ENCODE measurements at regions not wholly inside any gene's neighbourhood (a gene's known extent, or its start where the extent isn't known, plus 50 kb on each side); places are given as distances from the start of the nearest gene placed in this dataset.

DNA sequence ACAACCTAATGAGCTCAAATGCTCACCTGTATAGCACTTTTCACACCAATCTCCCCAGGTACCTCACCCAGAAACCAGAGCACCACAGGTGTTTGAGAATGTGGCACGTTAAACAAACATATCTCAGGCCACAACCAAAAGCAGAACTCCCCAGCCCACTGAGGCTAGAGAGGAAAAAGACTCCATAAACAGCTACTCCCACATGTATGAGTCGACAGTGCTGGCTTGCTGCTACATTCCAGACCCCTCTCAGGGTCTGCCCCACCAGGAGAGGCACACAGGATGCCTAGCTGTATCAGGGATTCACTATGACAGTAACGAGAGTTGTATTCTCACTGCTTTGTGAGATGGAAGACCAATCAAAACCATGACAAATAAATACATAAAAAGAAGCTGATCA, 242.6 kb upstream of the ARID1B start:
- Mint-ChIP-seq H3K36me3 (ENCODE audit: low read depth) (no peaks in the 10 kb centered on the region), H3K4me1 (no peaks in the 10 kb centered on the region), H3K9me3 (no peaks in the 10 kb centered on the region), H3K27me3 (no peaks in the 10 kb centered on the region), H3K27ac (no peak overlapping the region), H3K4me3 (no peak overlapping the region)
- no peak for ATAC-seq (replicated peaks)

DNA sequence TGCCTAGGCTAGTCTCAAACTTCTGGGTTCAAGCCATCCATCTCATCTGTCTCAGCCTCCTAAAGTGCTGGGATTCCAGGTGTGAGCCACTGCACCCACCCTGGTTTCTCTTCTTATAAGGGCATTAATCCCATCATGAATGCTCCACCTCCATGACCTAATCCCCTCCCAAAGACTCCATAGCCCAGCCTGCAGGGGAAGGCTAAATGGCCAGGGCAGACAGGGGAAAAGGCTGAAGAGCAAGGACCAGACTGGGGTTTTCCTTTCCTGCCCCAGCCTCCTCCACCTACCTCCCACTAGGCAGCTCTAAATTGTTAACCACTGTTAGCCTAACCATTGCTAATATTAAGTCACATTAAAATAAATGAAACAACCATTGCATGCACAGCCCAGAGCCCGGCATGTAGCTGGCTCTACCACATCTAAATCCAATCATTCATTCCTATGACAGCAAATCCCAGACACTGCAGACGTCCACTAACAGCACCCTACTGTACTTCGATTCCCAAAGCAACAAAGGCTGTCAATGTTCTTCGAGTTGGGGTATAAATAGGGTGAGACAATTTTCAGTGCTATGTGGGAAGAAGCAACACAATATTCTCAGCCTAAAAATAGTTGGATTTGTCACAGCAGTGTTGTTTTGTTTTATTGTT, 243.2 kb upstream of the ARID1B start:
- Mint-ChIP-seq H3K36me3 (ENCODE audit: low read depth) (no peaks in the 10 kb centered on the region), H3K4me3 (no peak overlapping the region), H3K4me1 (no peaks in the 10 kb centered on the region), H3K27ac (no peak overlapping the region), H3K27me3 (no peaks in the 10 kb centered on the region), H3K9me3 (no peaks in the 10 kb centered on the region)
- no peak for ATAC-seq (replicated peaks)

DNA sequence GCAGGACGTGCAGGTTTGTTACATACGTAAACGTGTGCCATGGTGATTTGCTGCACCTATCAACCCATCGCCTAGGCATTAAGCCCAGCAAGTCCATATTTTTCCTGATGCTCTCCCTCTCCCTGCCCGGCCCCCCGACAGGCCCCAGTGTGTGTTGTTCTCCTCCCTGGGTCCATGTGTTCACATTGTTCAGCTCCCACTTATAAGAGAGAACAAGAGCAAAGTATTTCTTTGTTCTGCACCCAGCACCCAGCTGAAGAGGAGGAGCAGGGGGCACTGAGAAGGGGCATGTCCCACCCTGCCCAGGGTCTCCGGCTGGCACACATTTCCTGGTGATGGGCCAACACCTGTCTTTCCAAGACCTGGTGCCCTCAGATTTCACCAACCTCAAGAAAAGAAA, 251.1 kb upstream of the ARID1B start:
- no peak for ATAC-seq (replicated peaks)
- peaks cover 6% of the 10 kb centered on the region for H3K9me3 Mint-ChIP-seq

DNA sequence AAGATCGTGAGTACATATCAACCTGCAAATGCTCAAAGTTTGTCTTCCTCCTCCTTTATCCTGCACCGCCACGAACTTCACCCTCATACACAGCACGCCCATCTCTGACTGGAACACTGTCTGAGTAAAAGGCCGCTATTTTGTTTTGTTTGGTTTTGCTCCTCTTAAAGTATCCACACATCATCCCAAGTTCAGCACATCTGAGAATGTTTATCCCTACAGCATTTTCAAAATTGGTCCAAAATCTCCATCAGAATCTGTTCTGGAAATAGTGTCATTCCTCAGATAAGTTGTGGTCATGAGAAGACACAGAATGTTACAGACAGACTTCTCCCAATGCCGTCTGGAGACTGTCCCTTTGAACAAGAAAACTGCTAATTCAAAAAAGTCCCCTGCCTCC, 251.6 kb upstream of the ARID1B start:
- Mint-ChIP-seq H3K4me1 (no peaks in the 10 kb centered on the region), H3K27me3 (no peaks in the 10 kb centered on the region), H3K9me3 (peaks cover 6% of the 10 kb centered on the region), H3K36me3 (ENCODE audit: low read depth) (no peaks in the 10 kb centered on the region), H3K27ac (no peak overlapping the region), H3K4me3 (no peak overlapping the region)
- ATAC-seq (replicated peaks) = no peak

More for the DNA sequence above, 251.1 kb upstream of the ARID1B start:
- no peak overlapping the region for H3K27ac Mint-ChIP-seq
- H3K4me3 Mint-ChIP-seq = no peak overlapping the region
- H3K27me3 Mint-ChIP-seq = no peaks in the 10 kb centered on the region
- no peaks in the 10 kb centered on the region for H3K4me1 Mint-ChIP-seq
- H3K36me3 Mint-ChIP-seq (ENCODE audit: low read depth) = no peaks in the 10 kb centered on the region

DNA sequence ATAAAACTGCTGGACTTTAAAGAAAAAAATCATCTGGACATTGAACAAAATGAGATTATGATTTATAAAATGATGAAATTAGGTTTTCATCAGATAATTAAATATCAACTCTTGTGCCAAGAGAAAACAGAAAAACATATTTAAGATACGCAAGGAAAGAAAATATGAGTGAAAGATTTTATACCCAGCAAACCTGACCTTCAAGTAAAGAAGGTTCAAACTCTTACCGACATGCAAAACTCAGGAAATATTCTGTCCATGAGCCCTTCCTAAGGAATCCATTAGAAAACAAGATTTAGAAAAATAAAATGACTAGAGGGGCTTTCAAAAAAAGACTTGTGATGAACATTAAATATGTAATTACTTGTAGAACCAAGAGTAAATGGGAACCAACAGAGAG, 257.2 kb upstream of the ARID1B start:
- no peaks in the 10 kb centered on the region for H3K36me3 Mint-ChIP-seq (ENCODE audit: low read depth)
- ATAC-seq (replicated peaks) = no peak
- H3K9me3 Mint-ChIP-seq = peaks cover 15% of the 10 kb centered on the region
- no peaks in the 10 kb centered on the region for H3K4me1 Mint-ChIP-seq
- no peak overlapping the region for H3K27ac Mint-ChIP-seq
- H3K4me3 Mint-ChIP-seq = no peak overlapping the region
- H3K27me3 Mint-ChIP-seq = peaks cover 4% of the 10 kb centered on the region

DNA sequence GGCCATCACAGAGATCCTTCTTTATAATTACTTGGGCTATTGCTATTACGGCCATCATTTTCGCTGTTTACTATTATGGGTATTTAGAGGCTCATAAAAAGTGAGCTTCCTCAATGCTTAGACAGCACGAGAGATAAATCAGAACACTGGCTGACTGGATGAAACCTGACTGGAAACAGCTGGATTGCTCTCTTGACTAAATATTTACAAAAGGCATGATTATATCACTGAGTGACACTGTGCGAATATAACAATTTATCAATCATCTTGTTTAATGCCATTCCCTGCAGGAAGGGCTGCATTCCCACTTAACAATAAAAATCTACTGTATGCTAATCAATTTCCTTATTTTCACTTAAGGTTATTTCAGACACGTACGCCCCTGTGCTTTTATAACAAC, 260.1 kb upstream of the ARID1B start:
- no peak for ATAC-seq (replicated peaks)
- H3K4me1 Mint-ChIP-seq = no peaks in the 10 kb centered on the region

DNA sequence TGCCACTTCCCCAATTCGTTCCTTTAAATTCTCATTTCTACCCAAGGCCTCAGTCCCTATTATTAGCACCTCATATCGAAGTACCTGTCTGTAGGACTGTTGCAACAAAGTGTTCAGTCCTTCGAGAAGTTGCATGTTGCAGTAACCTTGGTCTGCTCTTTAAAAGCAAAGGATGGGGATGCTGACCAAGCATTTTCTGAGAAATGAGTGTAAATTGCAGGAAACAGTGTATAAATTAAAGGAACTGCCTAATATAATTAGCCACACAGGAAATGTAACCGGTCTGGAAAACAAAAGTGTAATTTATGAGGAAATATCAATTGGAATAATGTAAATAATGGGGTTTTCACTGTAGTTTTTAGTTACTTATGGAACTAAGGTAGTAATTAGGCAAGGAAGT, 261.9 kb upstream of the ARID1B start:
- H3K4me3 Mint-ChIP-seq = no peak overlapping the region
- no peak for ATAC-seq (replicated peaks)
- peaks cover 7% of the 10 kb centered on the region for H3K27me3 Mint-ChIP-seq
- no peaks in the 10 kb centered on the region for H3K4me1 Mint-ChIP-seq
- no peak overlapping the region for H3K27ac Mint-ChIP-seq
- H3K36me3 Mint-ChIP-seq (ENCODE audit: low read depth) = no peaks in the 10 kb centered on the region
- peaks cover 11% of the 10 kb centered on the region for H3K9me3 Mint-ChIP-seq

More for the DNA sequence above, 260.1 kb upstream of the ARID1B start:
- Mint-ChIP-seq H3K27ac (no peak overlapping the region), H3K36me3 (ENCODE audit: low read depth) (no peaks in the 10 kb centered on the region), H3K9me3 (peaks cover 12% of the 10 kb centered on the region), H3K27me3 (peaks cover 7% of the 10 kb centered on the region), H3K4me3 (no peak overlapping the region)

DNA sequence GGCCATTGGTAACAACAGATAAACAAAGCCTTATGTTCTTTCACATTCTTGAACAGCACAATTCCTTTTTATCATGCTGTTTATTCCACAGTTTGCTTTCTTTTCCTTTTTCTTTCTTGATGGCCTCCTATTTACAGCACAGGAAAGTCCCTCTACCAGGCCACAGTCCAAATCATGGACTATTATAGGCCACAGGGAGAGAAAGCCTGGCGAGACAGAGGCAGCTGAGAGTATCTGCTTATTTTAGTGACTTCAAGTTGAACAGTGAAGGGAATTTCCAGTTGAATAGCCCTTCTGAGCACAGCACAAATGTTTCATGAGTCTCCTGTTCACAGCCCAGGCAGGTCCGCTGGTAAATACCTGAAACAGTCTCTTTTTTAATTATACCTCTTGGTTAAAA, 263.7 kb upstream of the ARID1B start:
- H3K9me3 Mint-ChIP-seq = peaks cover 4% of the 10 kb centered on the region

DNA sequence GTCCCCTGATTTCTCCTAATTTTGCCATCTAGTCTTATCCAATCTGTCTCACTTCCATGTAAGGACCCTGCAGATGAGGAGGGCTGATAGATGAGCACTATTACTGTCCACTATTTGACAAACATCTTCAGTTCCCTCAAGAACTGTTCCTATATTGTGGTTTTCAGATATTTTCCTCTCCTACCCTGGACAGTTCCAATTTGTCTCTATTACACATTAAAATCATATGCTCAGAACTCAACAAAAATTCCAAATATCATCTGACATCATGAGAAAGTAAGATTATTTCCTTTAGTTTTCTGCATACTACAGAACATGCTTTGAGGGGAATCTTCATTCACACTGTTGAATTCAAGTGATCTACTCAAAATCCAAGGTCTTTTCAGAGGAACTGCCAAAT, 265.6 kb upstream of the ARID1B start:
- H3K9me3 Mint-ChIP-seq = peaks cover 3% of the 10 kb centered on the region
- no peaks in the 10 kb centered on the region for H3K4me1 Mint-ChIP-seq
- H3K27ac Mint-ChIP-seq = no peak overlapping the region
- peaks cover 11% of the 10 kb centered on the region for H3K27me3 Mint-ChIP-seq
- H3K4me3 Mint-ChIP-seq = no peak overlapping the region
- no peak for ATAC-seq (replicated peaks)
- no peaks in the 10 kb centered on the region for H3K36me3 Mint-ChIP-seq (ENCODE audit: low read depth)

More for the DNA sequence above, 263.7 kb upstream of the ARID1B start:
- Mint-ChIP-seq H3K4me1 (no peaks in the 10 kb centered on the region), H3K27me3 (peaks cover 7% of the 10 kb centered on the region), H3K27ac (no peak overlapping the region), H3K4me3 (no peak overlapping the region), H3K36me3 (ENCODE audit: low read depth) (no peaks in the 10 kb centered on the region)
- ATAC-seq (replicated peaks) = no peak

DNA sequence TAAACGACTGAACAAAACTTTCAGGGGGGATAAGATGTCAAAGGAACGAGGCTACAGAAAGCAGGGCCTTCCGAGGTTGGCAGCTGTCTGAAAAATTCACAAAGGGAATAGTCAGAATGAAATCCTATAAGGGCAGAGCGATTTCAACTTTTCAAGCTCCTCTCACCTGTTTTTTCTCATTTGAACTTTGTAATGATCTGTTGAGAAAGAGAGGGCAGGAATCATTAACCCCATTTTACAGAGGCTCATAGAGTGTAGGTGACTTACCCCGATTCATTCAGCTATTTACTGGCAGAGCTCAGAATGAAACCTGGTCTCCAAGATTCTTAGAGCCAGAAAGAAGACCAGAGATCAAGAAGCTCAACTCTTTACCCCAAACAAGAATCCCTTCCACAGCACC, 266.1 kb upstream of the ARID1B start:
- H3K27ac Mint-ChIP-seq = no peak overlapping the region
- H3K9me3 Mint-ChIP-seq = peaks cover 3% of the 10 kb centered on the region
- ATAC-seq (replicated peaks) = no peak
- peaks cover 11% of the 10 kb centered on the region for H3K27me3 Mint-ChIP-seq
- H3K4me1 Mint-ChIP-seq = no peaks in the 10 kb centered on the region
- H3K4me3 Mint-ChIP-seq = no peak overlapping the region
- H3K36me3 Mint-ChIP-seq (ENCODE audit: low read depth) = no peaks in the 10 kb centered on the region

DNA sequence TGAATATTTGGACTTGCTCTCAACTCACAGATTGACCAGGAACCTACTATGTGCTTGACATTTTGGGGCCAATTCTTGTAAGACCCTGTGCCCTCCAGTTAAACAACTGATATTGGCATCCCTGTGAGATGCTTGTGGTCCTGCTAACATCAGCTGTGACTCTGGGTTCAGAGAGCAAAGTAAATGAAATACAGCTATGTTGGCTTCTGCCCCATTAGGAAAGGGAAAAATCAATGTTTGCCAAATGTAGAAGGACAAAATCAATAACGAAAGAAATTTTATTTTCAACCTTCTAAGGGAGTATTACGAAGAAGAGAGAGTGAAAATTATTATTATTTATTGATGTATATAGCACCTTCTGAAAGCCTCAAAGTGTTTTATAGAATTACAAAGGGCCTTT, 266.9 kb upstream of the ARID1B start:
- H3K9me3 Mint-ChIP-seq = peaks cover 3% of the 10 kb centered on the region
- no peak overlapping the region for H3K27ac Mint-ChIP-seq
- H3K4me1 Mint-ChIP-seq = no peaks in the 10 kb centered on the region
- peaks cover 7% of the 10 kb centered on the region for H3K27me3 Mint-ChIP-seq
- no peak for ATAC-seq (replicated peaks)
- H3K4me3 Mint-ChIP-seq = no peak overlapping the region
- no peaks in the 10 kb centered on the region for H3K36me3 Mint-ChIP-seq (ENCODE audit: low read depth)

DNA sequence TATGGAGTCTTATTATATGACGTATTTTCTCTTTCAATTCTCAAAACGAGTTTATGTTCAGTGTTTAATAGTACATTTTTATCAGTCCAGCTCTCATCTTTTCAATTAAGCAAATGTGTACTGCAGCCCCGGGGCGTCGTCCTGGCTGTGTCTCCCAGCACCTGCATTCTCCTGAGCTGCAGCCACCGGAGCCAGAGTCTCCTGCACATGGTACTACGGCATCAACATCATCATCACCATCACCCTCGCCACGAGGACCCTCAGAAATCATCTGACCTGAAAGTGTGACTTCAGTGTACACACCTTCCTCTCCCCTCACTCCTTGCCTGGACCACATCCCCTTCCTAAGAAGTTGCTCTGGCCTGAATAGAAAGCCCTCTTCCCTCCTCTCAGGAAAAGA, 267.7 kb upstream of the ARID1B start:
- H3K4me3 Mint-ChIP-seq = no peak overlapping the region
- peaks cover 7% of the 10 kb centered on the region for H3K27me3 Mint-ChIP-seq
- H3K9me3 Mint-ChIP-seq = peaks cover 3% of the 10 kb centered on the region
- no peak overlapping the region for H3K27ac Mint-ChIP-seq
- no peaks in the 10 kb centered on the region for H3K4me1 Mint-ChIP-seq
- H3K36me3 Mint-ChIP-seq (ENCODE audit: low read depth) = no peaks in the 10 kb centered on the region
- no peak for ATAC-seq (replicated peaks)

DNA sequence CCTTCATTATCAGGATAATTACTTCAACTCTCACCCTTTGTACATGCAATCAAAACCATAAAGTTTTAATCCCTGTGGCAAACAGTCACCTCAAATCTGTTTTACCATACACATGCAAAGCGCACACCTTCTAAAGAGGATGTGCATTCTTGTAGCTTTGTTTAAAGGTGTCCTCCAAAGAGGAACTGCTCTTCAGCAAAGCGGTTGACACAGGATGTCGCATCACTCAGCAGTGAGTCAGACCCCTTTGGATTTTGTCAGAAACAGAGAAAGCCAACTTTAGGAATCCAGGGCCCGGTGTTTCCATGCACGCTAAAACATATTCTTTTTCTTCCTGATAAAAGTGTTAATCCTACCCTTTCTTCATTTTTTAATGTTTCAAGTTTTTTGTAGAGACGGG, 268.3 kb upstream of the ARID1B start:
- H3K27me3 Mint-ChIP-seq = peaks cover 7% of the 10 kb centered on the region
- no peaks in the 10 kb centered on the region for H3K4me1 Mint-ChIP-seq
- peak; percentile 39 for ATAC-seq (replicated peaks)
- no peak overlapping the region for H3K27ac Mint-ChIP-seq
- no peaks in the 10 kb centered on the region for H3K36me3 Mint-ChIP-seq (ENCODE audit: low read depth)
- H3K4me3 Mint-ChIP-seq = no peak overlapping the region
- H3K9me3 Mint-ChIP-seq = peaks cover 3% of the 10 kb centered on the region

DNA sequence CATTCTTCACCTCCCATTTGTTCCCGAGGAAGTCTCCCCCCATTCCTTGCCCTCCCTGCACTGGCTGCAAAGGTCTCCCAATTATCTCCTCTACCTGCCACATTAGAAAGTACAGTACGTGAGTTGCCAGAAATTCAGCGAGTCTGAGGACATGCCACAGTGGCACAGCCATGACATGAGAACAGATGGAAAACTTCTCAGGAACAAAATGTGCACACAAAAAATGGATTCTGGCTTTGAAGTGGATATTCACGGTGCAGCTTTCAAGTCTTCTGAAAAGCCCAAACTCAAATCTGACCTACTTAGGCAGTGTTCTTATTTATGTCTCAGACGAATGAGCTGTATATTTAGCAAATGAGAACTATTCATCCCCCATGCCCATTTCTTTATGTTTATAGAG, 269.1 kb upstream of the ARID1B start:
- Mint-ChIP-seq H3K27ac (no peak overlapping the region), H3K9me3 (no peaks in the 10 kb centered on the region), H3K36me3 (ENCODE audit: low read depth) (no peaks in the 10 kb centered on the region), H3K27me3 (peaks cover 7% of the 10 kb centered on the region), H3K4me1 (no peaks in the 10 kb centered on the region), H3K4me3 (no peak overlapping the region)
- no peak for ATAC-seq (replicated peaks)

DNA sequence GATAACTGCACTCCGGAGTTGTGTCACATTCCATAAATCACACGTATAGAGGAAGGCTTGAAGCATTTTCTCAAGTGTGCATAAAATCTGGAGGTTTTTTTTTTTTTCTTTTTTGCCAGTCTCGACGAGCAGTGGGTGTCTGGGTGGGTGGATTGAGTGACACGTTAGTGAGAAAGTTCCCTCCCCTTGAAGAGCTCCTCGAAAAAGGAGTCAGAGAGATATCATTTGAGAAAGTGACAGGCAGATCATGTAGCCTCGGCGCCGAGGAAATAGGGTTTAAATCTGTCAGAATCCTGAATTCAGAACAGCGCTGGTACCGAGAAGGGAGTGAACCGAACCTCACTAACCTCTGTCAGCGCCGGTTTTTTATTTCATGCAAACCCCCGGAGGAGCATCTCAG, 269.5 kb upstream of the ARID1B start:
- H3K4me3 Mint-ChIP-seq = no peak overlapping the region
- no peak for ATAC-seq (replicated peaks)
- H3K9me3 Mint-ChIP-seq = no peaks in the 10 kb centered on the region
- peaks cover 7% of the 10 kb centered on the region for H3K27me3 Mint-ChIP-seq
- H3K36me3 Mint-ChIP-seq (ENCODE audit: low read depth) = no peaks in the 10 kb centered on the region
- H3K4me1 Mint-ChIP-seq = no peaks in the 10 kb centered on the region
- no peak overlapping the region for H3K27ac Mint-ChIP-seq

DNA sequence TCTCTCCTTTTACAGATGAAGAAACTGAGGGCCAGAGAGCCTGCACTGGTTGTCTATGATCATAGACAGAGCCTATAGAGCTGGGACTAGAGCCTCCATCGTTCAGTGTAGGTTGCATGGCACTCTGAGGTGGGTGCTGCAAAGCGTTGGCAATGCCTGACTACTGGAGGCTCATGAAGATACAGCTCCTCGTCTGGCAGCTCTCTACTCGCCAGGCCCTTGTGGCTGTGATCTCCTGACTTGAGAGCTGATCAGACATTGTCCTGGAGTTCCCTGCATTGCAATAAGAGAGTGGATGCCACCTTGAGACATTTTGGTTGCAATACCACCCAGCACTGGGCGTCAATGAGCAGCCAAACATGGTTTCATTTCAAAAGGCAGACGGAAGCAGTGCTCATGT, 270.1 kb upstream of the ARID1B start:
- Mint-ChIP-seq H3K4me3 (no peak overlapping the region), H3K4me1 (no peaks in the 10 kb centered on the region), H3K9me3 (no peaks in the 10 kb centered on the region), H3K27me3 (peaks cover 4% of the 10 kb centered on the region), H3K36me3 (ENCODE audit: low read depth) (no peaks in the 10 kb centered on the region), H3K27ac (no peak overlapping the region)
- no peak for ATAC-seq (replicated peaks)
